ENCODE measurements at regions not wholly inside any gene's neighbourhood (a gene's known extent, or its start where the extent isn't known, plus 50 kb on each side); places are given as distances from the start of the nearest gene placed in this dataset.

DNA sequence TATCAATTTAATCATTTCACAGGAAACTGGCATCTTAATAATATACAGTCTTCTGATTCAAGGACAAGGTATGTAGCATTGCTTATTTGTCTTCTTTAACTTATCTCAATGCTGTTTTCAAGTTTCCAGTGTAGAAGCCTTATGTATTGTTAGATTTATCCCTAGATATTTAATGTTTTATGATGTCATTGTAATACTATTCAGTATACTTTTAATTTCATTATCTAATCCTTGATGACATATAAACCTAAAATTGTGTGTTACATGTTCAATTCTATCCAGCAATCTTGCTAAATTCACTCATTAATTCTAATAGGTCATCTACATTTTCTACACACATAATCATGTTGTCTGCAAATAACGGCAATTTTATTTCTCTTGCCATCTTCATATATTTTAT, 126.3 kb upstream of the SEC61G start:
- no peaks in the 10 kb centered on the region for H3K9me3 ChIP-seq
- peaks cover 0 to 13% (median 0%) of the 10 kb centered on the region in 4 donors for H3K4me1 ChIP-seq
- no peak overlapping the region for H3K27ac ChIP-seq
- 95 to 97% (median 96%) methylated on average over 1 of the region's 1 CpG for WGBS, 5 donors
- no peak for DNase-seq
- TF ChIP-seq, protein P1, sequence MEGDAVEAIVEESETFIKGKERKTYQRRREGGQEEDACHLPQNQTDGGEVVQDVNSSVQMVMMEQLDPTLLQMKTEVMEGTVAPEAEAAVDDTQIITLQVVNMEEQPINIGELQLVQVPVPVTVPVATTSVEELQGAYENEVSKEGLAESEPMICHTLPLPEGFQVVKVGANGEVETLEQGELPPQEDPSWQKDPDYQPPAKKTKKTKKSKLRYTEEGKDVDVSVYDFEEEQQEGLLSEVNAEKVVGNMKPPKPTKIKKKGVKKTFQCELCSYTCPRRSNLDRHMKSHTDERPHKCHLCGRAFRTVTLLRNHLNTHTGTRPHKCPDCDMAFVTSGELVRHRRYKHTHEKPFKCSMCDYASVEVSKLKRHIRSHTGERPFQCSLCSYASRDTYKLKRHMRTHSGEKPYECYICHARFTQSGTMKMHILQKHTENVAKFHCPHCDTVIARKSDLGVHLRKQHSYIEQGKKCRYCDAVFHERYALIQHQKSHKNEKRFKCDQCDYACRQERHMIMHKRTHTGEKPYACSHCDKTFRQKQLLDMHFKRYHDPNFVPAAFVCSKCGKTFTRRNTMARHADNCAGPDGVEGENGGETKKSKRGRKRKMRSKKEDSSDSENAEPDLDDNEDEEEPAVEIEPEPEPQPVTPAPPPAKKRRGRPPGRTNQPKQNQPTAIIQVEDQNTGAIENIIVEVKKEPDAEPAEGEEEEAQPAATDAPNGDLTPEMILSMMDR (IDR thresholded peaks at IDR 0.05) = no peak
- no peak for TF ChIP-seq POLR2AphosphoS5 (IDR thresholded peaks at IDR 0.05)
- no peak for TF ChIP-seq EP300 (IDR thresholded peaks at IDR 0.05)
- no peak for TF ChIP-seq POLR2A (IDR thresholded peaks at IDR 0.05)
- peaks cover 0 to 13% (median 7%) of the 10 kb centered on the region in 3 donors for H3K27me3 ChIP-seq
- no peak overlapping the region for H3K4me3 ChIP-seq
- no peaks in the 10 kb centered on the region for H3K36me3 ChIP-seq
- intact Hi-C loops (cut with DNase I; ENCODE audit: low total_unique reads) = no loop called here

DNA sequence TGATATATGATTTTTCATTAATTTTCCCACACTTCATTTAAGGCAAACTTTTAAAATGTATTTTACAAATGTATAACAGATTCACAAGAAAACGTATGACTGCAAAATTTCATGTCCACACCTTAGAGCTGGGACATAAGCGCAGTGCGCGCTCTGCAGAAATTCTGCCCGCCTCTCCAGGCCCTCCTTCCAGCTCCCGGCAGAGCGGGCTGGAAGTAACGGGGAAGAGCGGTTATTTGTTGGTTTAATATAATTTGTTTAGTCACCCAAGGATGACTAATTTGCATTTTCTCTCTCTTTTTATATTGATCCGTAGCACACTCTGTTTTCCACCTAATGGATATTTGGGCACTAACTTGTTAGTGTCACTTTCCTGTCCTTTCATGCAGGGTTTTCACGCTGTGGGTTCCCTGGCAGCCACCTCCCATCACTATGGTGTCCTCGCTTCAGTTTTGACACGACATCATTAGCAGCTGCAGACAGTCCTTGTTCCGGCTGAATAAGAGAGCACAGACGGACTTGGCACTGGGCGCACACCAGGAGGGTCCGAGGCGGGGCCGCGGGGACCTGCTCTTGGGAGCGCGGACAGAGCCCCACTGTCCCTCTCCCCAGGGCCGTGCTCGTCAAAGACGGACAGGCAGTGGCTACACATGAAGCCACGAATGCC, 129.2 kb upstream of the SEC61G start:
- WGBS, 5 donors = 31 to 41% (median 34%) methylated on average over 26 of the region's 26 CpGs
- intact Hi-C loops (cut with DNase I; ENCODE audit: low total_unique reads) = no loop called here
- peak overlapping the region; percentile 14 to 28 (median 28) for H3K4me3 ChIP-seq
- H3K4me1 ChIP-seq = peaks cover 0 to 9% (median 0%) of the 10 kb centered on the region in 4 donors
- no peaks in the 10 kb centered on the region for H3K36me3 ChIP-seq
- TF ChIP-seq POLR2AphosphoS5 (IDR thresholded peaks at IDR 0.05) = no peak
- TF ChIP-seq, protein P1 (IDR thresholded peaks at IDR 0.05) = no peak
- no peak for TF ChIP-seq POLR2A (IDR thresholded peaks at IDR 0.05)
- no peak for TF ChIP-seq EP300 (IDR thresholded peaks at IDR 0.05)
- H3K27me3 ChIP-seq = peaks cover 0 to 13% (median 7%) of the 10 kb centered on the region in 3 donors
- no peak overlapping the region for H3K27ac ChIP-seq
- peak in 1 of 2 donors; percentile 36 for DNase-seq
- no peaks in the 10 kb centered on the region for H3K9me3 ChIP-seq

DNA sequence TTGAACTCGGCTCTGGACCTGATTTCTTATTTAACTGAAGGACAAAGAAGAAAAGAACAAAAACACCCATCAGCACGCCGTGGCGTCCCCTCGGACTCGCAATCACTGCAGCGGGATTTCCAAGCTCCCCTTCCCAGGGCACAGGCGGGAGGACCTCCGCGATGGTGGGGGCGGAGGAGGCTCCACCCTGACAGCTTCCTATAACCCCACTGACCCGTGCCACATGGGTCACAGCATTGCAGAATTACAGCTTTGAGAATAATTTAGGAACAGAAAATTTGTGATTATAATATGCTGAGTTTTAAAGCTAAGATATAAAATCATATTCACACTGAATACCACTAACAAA, 129.7 kb upstream of the SEC61G start:
- 10 to 23% (median 11%) methylated on average over 12 of the region's 12 CpGs for WGBS, 5 donors
- DNase-seq = no peak
- Histone ChIP-seq H3K27ac (no peak overlapping the region), H3K27me3 (peaks cover 0 to 13% (median 7%) of the 10 kb centered on the region in 3 donors), H3K36me3 (no peaks in the 10 kb centered on the region), H3K9me3 (no peaks in the 10 kb centered on the region), H3K4me1 (peaks cover 0 to 9% (median 0%) of the 10 kb centered on the region in 4 donors), H3K4me3 (peak overlapping the region; percentile 14 to 28 (median 28))
- intact Hi-C loops (cut with DNase I; ENCODE audit: low total_unique reads) = no loop called here
- no peak for TF ChIP-seq EP300 (IDR thresholded peaks at IDR 0.05)
- no peak for TF ChIP-seq POLR2A (IDR thresholded peaks at IDR 0.05)
- no peak for TF ChIP-seq POLR2AphosphoS5 (IDR thresholded peaks at IDR 0.05)
- TF ChIP-seq, protein P1 (IDR thresholded peaks at IDR 0.05) = no peak

- TF ChIP-seq POLR2AphosphoS5 (IDR thresholded peaks at IDR 0.05) (no peak), POLR2A (IDR thresholded peaks at IDR 0.05) (no peak), EP300 (IDR thresholded peaks at IDR 0.05) (no peak)
- TF ChIP-seq, protein P1 (IDR thresholded peaks at IDR 0.05) = no peak
- DNase-seq = no peak
- no peaks in the 10 kb centered on the region for H3K4me1 ChIP-seq
- whole genome bisulfite sequencing, 5 donors = 47 to 65% (median 61%) methylated on average over 2 of the region's 2 CpGs
- no peaks in the 10 kb centered on the region for H3K27me3 ChIP-seq
- H3K36me3 ChIP-seq = no peaks in the 10 kb centered on the region
- no peak overlapping the region for H3K4me3 ChIP-seq
- H3K9me3 ChIP-seq = no peaks in the 10 kb centered on the region
- intact Hi-C loops (cut with DNase I; ENCODE audit: low total_unique reads) = no loop called here
- no peak overlapping the region for H3K27ac ChIP-seq
These were observed 120.9 kb upstream of the EGFR start for GRCh38 chr7:54897891-54898290.
